ENCODE measurements at regions not wholly inside any gene's neighbourhood (a gene's known extent, or its start where the extent isn't known, plus 50 kb on each side); places are given as distances from the start of the nearest gene placed in this dataset.

- Histone ChIP-seq H3K4me3 (replicated peaks; ENCODE audit: insufficient read depth, low read length) (no peak overlapping the region), H3K27ac (replicated peaks) (no peak overlapping the region), H3K27me3 (ENCODE audit: insufficient read depth, poor library complexity, severe bottlenecking) (no peaks in the 10 kb centered on the region)
- no peak for TF ChIP-seq POLR2AphosphoS5 (IDR thresholded peaks at IDR 0.05; ENCODE audit: low read depth)
- TF ChIP-seq SPI1 (IDR thresholded peaks at IDR 0.05; ENCODE audit: borderline replicate concordance, low read depth), result no peak
- no peak for TF ChIP-seq REST (IDR thresholded peaks at IDR 0.05; ENCODE audit: insufficient replicate concordance, low read depth)
- TF ChIP-seq CTCF (IDR thresholded peaks at IDR 0.05; ENCODE audit: insufficient read depth, low read length), result no peak
- no peak for TF ChIP-seq GABPA (IDR thresholded peaks at IDR 0.05; ENCODE audit: low read depth)
- no peak for DNase-seq (ENCODE audit: low read depth in 1 of 2, low spot score in 1 of 2)
Measured at GRCh38 chr2:128446874-128447537, 128.3 kb upstream of the HS6ST1 start.

- no peak for DNase-seq (ENCODE audit: low read depth in 1 of 2, low spot score in 1 of 2)
- Histone ChIP-seq H3K4me3 (replicated peaks; ENCODE audit: insufficient read depth, low read length) (no peak overlapping the region), H3K27ac (replicated peaks) (no peak overlapping the region), H3K27me3 (ENCODE audit: insufficient read depth, poor library complexity, severe bottlenecking) (no peaks in the 10 kb centered on the region)
- no peak for TF ChIP-seq REST (IDR thresholded peaks at IDR 0.05; ENCODE audit: insufficient replicate concordance, low read depth)
- no peak for TF ChIP-seq GABPA (IDR thresholded peaks at IDR 0.05; ENCODE audit: low read depth)
- no peak for TF ChIP-seq CTCF (IDR thresholded peaks at IDR 0.05; ENCODE audit: insufficient read depth, low read length)
- no peak for TF ChIP-seq POLR2AphosphoS5 (IDR thresholded peaks at IDR 0.05; ENCODE audit: low read depth)
- TF ChIP-seq SPI1 (IDR thresholded peaks at IDR 0.05; ENCODE audit: borderline replicate concordance, low read depth), result no peak
Measured at GRCh38 chr2:128447538-128447995, 128.9 kb upstream of the HS6ST1 start.

GRCh38 chr2:128448331-128449225 is 129.9 kb upstream of the HS6ST1 start:
- H3K27me3 ChIP-seq (ENCODE audit: insufficient read depth, poor library complexity, severe bottlenecking), result no peaks in the 10 kb centered on the region
- H3K27ac ChIP-seq (replicated peaks), result no peak overlapping the region
- no peak overlapping the region for H3K4me3 ChIP-seq (replicated peaks; ENCODE audit: insufficient read depth, low read length)
- DNase-seq (ENCODE audit: low read depth in 1 of 2, low spot score in 1 of 2), result no peak
- no peak for TF ChIP-seq GABPA (IDR thresholded peaks at IDR 0.05; ENCODE audit: low read depth)
- no peak for TF ChIP-seq CTCF (IDR thresholded peaks at IDR 0.05; ENCODE audit: insufficient read depth, low read length)
- TF ChIP-seq POLR2AphosphoS5 (IDR thresholded peaks at IDR 0.05; ENCODE audit: low read depth), result no peak
- no peak for TF ChIP-seq REST (IDR thresholded peaks at IDR 0.05; ENCODE audit: insufficient replicate concordance, low read depth)
- no peak for TF ChIP-seq SPI1 (IDR thresholded peaks at IDR 0.05; ENCODE audit: borderline replicate concordance, low read depth)

Measured in HL-60 (cell line).